Retinal pigment epithelial cell (primary cell): ENCODE measurements at regions not wholly inside any gene's neighbourhood (a gene's known extent, or its start where the extent isn't known, plus 50 kb on each side); places are given as distances from the start of the nearest gene placed in this dataset.

Experiments used
- DNase-seq: peaks from one replicate; pipeline ENCODE4 v3.0.0-alpha.2; 2010; ENCODE audit warnings: low read depth
- H3K4me3 ChIP-seq: 2 replicates; pipeline ENCODE4 v1.5.1; 2011; ENCODE audit warnings: mild to moderate bottlenecking, low read length, control low read depth, moderate library complexity
- CTCF ChIP-seq: conservative IDR thresholded peaks from 2 replicates; pipeline ENCODE4 v1.5.1; 2011; ENCODE audit warnings: low read depth, low read length, control low read depth, inconsistent platforms

GRCh38 chr11:41872870-41873269, 413.4 kb upstream of the LRRC4C start:
- DNase-seq: no peak
- no peak for TF ChIP-seq CTCF
- H3K4me3 ChIP-seq: no peak overlapping the region

GRCh38 chr11:41878095-41878494, 418.6 kb upstream of the LRRC4C start:
- no peak overlapping the region for H3K4me3 ChIP-seq
- TF ChIP-seq CTCF: no peak
- no peak for DNase-seq

GRCh38 chr11:41879214-41879613, 419.8 kb upstream of the LRRC4C start:
- TF ChIP-seq CTCF: no peak
- no peak overlapping the region for H3K4me3 ChIP-seq
- no peak for DNase-seq

GRCh38 chr11:41895081-41895480, 435.6 kb upstream of the LRRC4C start:
- no peak overlapping the region for H3K4me3 ChIP-seq
- no peak for DNase-seq
- no peak for TF ChIP-seq CTCF

GRCh38 chr11:41897991-41898390, 438.5 kb upstream of the LRRC4C start:
- no peak overlapping the region for H3K4me3 ChIP-seq
- TF ChIP-seq CTCF: no peak
- DNase-seq: no peak

GRCh38 chr11:41917900-41918299, 458.4 kb upstream of the LRRC4C start:
- no peak for TF ChIP-seq CTCF
- H3K4me3 ChIP-seq: no peak overlapping the region
- DNase-seq: no peak

GRCh38 chr11:41920374-41920773, 460.9 kb upstream of the LRRC4C start:
- no peak for TF ChIP-seq CTCF
- no peak overlapping the region for H3K4me3 ChIP-seq
- no peak for DNase-seq
